ENCODE measurements at regions not wholly inside any gene's neighbourhood (a gene's known extent, or its start where the extent isn't known, plus 50 kb on each side); places are given as distances from the start of the nearest gene placed in this dataset.

DNA sequence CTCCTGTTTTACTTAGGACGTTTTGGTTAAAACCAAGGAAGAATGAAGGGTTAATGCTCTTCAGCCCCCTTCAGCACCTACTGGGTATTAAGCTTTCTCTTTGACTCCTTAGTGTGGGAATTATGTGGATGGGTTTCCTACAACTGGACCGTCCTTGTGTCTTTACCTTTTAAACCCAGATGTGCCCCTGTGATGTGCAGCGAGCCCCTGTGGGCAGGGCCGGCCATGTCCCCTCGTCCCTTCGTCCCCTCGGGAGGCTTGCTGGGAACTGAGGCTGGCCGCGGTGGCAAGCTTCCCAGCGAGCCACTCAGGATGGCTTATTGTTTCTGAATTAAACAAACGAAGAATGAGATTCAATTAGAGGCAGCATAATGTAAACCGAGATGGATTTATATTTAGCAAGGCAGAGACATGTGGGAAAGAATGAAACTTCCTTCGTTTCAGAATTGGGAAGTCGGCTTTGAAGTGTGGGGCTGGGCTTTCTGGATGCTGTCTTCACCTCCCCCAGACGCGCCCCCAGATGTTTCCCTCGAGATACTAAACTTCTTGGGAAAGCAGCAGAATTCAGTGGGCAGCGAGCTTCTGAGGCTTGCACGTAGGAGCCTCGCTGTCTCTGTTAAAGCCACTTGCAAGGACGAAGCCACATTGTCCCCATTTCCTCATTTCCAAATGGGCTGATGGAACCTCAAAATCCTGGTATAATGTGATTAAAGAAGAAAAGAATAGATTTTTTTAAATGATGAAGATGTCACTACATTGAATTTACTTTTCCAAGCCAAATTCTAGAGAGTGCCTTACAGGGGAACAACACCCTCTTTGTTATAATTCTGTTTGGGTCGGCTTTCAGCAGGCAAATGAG lies 146.0 kb downstream of the VAPA start:
- DNase-seq, result no peak

GRCh38 chr18:10060469-10060782 lies 146.6 kb downstream of the VAPA start:
- no peak for DNase-seq

DNA sequence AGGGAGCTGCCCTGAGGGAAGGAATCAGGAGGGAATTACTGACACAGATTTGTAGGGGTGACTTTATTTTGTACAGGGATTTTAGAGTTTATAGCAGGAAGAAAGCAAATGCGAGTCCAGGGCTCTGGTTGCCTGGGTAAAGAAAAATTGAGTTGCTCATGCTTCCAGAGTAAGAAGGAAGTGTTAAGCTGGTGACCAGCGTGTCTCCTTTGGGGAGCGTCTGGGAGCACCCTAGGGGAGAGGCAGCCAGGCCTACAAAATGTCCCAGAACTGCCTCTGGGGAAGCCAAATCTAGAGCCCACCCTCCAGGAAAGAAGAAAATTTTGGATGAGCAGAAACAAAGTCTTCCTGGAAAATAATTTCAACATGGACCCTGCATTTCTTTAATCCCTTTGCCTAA lies 147.0 kb downstream of the VAPA start:
- DNase-seq, result no peak

DNA sequence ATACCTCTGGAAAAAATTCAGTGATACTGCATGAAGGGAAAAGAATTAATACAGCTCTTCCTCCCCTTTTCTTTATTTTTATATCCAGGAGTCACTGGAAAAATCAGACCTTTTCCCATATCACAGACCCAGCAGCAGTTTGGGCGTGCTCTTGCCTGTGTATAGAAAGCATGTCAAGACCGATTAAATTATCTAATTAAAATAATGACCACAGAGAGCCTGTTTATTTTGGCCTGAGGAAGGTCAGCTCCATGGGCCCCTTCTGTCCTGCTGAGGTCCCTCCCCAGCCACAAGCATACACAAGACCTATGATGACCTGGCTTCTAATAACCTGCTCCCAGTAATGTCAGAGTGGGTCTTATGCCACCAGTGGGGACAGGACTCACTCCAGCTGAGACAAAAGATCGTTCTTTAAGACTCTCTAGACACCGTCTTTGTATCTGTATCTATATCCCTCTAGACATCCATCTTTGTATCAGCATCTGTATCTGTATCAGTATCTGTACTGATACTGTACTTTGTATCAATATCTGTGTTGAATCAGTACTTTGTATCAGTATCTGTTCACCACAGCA lies 147.8 kb downstream of the VAPA start:
- DNase-seq, result no peak

- DNase-seq, result no peak
These were observed 148.8 kb downstream of the VAPA start for GRCh38 chr18:10062302-10063300.

- DNase-seq, result no peak
These were observed 149.7 kb downstream of the VAPA start for GRCh38 chr18:10063489-10063888.

DNA sequence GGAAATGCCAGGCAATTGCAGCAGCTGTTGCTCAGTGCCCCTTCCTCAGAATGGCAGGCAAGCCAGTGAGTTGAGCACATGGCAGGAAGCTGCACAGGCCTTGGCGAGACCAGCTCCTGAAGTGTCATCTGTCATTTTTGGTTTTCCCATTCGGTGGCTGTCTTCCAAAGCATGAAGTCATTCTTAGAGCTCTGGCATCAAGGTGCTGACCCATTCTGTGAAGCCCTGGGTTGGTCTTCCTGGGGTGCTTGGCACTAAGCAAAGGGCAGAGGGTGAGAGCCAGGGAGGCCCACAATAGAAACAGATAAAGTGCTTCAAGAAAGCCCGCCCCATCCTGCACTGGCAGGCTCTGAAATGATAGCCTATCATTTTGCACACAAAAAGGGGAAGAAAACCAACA lies 150.5 kb downstream of the VAPA start:
- DNase-seq, result no peak

GRCh38 chr18:10065296-10065695 lies 151.5 kb downstream of the VAPA start:
- DNase-seq, result no peak

DNA sequence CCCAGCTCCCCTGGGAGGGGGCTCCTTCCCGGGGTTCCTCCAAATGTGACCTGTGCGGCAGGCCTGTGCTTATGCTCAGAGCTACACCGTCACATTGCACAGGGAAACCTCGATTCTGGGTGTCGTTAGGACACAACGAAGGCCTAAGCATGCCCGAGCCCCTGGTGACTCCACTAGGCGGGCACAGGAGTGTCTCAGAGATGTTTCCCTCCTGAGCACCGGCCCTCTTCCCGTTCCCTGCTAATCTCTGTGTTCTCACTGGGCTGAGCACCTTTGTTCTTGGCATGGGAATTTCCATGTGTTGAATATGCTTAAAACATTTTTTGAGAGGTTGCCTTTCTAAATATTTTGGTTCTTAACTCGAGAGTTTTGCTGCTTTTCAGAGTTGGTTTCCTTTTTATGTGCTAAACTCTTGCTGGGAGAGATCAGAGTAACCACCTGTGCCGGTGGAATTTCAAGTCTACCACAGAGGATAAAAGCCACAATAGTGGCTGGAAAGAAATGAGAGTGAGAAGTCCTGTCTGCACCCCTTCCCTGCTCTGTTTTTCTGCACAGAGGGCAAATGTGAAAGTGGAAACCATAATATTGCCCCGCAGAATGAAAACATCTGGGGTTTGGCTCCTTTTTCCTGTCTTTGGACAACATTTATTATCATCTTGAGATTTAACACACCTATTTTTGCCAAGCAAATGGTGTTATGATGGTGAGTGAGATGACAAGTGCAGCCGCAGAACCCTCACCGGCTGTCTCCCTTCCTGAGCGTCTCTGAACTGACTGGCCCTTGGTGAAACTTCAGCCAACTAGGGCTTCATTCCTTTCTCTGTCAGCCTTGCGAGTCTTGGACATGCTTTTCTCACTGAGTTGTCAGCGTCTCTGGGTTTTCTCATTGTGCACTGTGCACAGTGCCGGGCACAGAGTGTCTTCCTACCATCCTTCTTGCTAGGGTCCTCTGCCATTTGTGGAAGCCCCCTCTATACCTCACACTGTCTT lies 154.1 kb downstream of the VAPA start:
- DNase-seq, result no peak

DNA sequence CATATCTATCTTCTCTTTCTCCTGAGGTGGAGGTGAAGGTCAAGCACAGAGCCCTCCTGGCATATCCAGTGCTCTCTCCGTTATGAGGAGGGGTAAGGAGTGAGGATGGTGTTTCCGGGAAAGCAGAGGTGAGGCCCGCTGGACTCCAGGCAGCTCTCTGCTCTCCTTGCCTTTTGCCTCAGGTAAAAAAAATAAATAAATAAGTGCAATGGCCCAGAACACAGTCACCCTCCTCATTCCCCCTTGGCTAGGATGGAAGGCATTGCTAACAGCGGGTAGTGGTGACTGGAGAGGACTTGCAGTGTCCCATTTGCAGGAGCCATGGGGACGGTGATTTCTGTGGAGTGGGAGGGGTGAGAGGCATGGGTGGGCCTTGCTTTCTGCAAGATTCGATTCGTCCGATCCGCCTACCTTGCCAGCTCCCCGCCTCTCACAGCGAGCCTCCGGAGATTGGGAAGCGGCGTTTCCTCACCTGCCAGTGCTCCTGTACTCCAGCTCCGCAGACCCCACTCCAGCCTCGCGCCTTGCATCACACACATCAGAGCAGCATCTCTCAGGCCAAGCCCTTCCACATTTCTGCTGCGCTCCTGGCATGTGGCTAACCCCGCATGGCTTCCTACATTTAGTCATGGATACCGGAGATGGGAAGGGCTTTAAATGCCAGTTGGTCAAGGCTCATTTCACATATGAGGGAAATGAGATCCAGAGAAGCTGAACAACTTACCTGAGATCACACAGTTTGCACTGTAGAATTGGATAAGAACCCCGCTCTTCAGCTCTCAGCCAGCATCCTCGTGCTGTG lies 155.2 kb downstream of the VAPA start:
- no peak for DNase-seq

- no peak for DNase-seq
These were observed 156.8 kb downstream of the VAPA start for GRCh38 chr18:10070561-10071000.

GRCh38 chr18:10072671-10073175 lies 158.9 kb downstream of the VAPA start:
- no peak for DNase-seq

- DNase-seq, result no peak
These were observed 160.3 kb downstream of the VAPA start for GRCh38 chr18:10074110-10074509.

GRCh38 chr18:10074728-10075127 lies 160.9 kb downstream of the VAPA start:
- no peak for DNase-seq

GRCh38 chr18:10076502-10077030 lies 162.8 kb downstream of the VAPA start:
- no peak for DNase-seq

DNA sequence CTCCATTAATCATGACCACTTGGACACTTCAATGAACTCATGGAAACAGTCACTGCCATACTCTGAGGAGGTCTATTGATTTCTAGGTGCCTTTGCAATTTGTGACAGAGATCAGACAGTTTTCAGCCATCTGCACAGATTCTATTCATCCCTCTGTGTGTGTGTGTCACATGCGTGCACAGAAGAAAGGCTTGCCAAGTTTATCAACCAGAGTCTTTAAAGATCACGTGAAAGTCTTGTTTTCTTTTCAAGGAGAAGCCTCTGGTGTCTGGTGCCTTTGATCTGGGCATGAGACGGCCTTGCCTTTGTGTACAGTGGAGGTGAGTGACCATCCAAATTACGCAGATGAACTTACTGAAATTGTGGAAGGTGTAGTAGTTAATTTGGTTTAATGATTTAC lies 164.2 kb downstream of the VAPA start:
- DNase-seq, result no peak

- DNase-seq, result no peak
These were observed 166.6 kb downstream of the VAPA start for GRCh38 chr18:10080372-10080771.

- DNase-seq, result no peak
These were observed 167.7 kb downstream of the VAPA start for GRCh38 chr18:10081492-10081891.

DNA sequence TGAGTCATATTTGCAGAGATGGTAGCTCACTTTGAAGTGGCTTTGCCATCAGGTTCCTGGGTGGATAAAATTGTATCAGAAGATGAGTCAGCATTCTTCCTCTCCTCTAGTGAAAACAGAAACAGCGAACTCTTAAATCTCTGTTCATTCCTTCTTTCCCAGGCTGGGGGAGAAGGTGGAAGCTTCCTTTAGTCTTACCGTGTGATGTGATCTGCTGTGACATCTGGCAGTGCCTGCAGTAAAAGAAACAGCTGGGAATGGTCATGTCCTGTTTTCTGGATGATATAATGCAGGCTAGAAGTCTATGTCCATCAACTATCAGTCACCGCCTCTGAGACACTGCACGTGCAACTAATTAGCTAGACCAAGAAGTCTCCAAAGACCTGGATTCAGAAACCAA lies 171.6 kb downstream of the VAPA start:
- no peak for DNase-seq

GRCh38 chr18:10085876-10086275 lies 172.1 kb downstream of the VAPA start:
- DNase-seq, result no peak
